Adipocyte (in vitro differentiated cells): ENCODE measurements at regions not wholly inside any gene's neighbourhood (a gene's known extent, or its start where the extent isn't known, plus 50 kb on each side); places are given as distances from the start of the nearest gene placed in this dataset.

Source experiments
- DNase-seq: peaks from one replicate; pipeline ENCODE4 v3.0.0-alpha.2; 2015; ENCODE audit warnings: low read depth
- H3K27me3 ChIP-seq: replicated peaks from 2 replicates; pipeline ENCODE4 v1.7.0; 2013; ENCODE audit warnings: mild to moderate bottlenecking, low read length, moderate library complexity; ENCODE audit not compliant: control insufficient read depth, insufficient read depth
- H3K36me3 ChIP-seq: 2 replicates; pipeline ENCODE4 v1.7.0; 2013; ENCODE audit warnings: low read length, mild to moderate bottlenecking, moderate library complexity; ENCODE audit not compliant: control insufficient read depth, insufficient read depth, severe bottlenecking
- H3K4me1 ChIP-seq: 2 replicates; pipeline ENCODE4 v1.7.0; 2013; ENCODE audit warnings: mild to moderate bottlenecking, low read length, moderate library complexity; ENCODE audit not compliant: control insufficient read depth, insufficient read depth
- H3K4me3 ChIP-seq: 2 replicates; pipeline ENCODE4 v1.7.0; 2013; ENCODE audit warnings: mild to moderate bottlenecking, low read length, moderate library complexity
- H3K9ac ChIP-seq: 2 replicates; pipeline ENCODE4 v1.7.0; 2013; ENCODE audit warnings: mild to moderate bottlenecking, low read length, moderate library complexity
- H3K9me3 ChIP-seq: 2 replicates; pipeline ENCODE4 v1.7.0; 2013; ENCODE audit warnings: mild to moderate bottlenecking, low read length, moderate library complexity; ENCODE audit not compliant: control insufficient read depth

GRCh38 chr11:104672897-104673296 is 225.4 kb downstream of the CASP12 start:
- Histone ChIP-seq H3K9ac (no peak overlapping the region), H3K4me1 (peaks cover 10% of the 10 kb centered on the region), H3K4me3 (no peak overlapping the region)

DNA sequence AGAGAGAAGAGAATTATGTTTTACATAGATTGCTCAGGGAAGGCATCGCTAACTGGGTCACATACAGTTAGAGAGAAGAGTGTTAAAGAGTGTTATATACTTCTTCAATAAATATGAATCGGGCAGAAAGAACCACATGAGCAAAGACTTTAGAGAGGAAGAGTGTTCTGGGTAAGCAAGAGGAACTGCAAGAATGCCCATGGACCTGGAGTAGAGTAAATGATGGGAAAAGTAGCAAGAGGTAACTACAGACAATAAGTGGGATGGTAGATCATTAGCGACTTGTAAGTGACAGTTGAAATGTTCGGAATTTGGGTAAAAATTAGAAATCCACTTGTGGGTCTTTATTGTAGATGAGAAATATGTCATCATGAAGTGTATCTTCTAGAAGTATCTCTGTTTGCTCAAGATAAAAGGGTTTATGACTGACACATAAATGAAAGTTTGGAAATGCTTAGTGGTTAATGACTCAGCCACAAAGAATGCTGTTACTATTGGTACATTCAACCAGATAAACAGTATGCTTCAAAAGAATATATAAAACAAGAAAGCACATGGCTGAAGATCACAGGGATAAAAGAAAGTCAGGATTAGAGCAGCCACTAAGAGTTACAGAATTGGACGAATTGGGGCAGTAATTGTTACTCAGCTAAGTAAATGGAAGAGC is 229.3 kb downstream of the CASP12 start:
- H3K27me3 ChIP-seq = no peaks in the 10 kb centered on the region
- H3K4me1 ChIP-seq = peaks cover 18% of the 10 kb centered on the region
- no peak overlapping the region for H3K9ac ChIP-seq
- no peak overlapping the region for H3K4me3 ChIP-seq
- H3K9me3 ChIP-seq = peaks cover 3% of the 10 kb centered on the region
- DNase-seq = peak; percentile 81
- H3K36me3 ChIP-seq = no peaks in the 10 kb centered on the region

More at GRCh38 chr11:104672897-104673296, 225.4 kb downstream of the CASP12 start:
- no peak for DNase-seq
- no peaks in the 10 kb centered on the region for H3K36me3 ChIP-seq
- H3K9me3 ChIP-seq = peaks cover 3% of the 10 kb centered on the region
- no peaks in the 10 kb centered on the region for H3K27me3 ChIP-seq

DNA sequence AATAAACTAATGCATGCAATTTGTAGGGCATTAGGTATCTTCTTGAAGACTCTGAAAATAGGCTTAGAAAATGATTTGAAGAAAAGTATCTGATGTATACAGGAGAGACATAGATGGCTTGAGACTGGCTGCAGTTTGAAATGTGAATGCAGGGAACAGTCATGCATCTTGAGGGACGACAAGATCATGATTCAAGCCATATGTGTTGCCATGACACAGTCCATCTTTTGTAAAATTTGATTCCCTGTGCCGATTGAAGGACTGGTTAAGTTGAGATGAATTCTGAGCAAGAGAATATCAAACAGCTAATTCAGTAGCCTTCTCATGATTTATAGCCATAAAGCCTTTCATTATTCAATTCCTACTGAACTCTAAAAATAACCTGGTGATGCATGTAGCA is 231.6 kb downstream of the CASP12 start:
- Histone ChIP-seq H3K9ac (no peak overlapping the region), H3K9me3 (no peaks in the 10 kb centered on the region), H3K27me3 (no peaks in the 10 kb centered on the region), H3K4me3 (no peak overlapping the region), H3K4me1 (peaks cover 18% of the 10 kb centered on the region), H3K36me3 (no peaks in the 10 kb centered on the region)
- no peak for DNase-seq

DNA sequence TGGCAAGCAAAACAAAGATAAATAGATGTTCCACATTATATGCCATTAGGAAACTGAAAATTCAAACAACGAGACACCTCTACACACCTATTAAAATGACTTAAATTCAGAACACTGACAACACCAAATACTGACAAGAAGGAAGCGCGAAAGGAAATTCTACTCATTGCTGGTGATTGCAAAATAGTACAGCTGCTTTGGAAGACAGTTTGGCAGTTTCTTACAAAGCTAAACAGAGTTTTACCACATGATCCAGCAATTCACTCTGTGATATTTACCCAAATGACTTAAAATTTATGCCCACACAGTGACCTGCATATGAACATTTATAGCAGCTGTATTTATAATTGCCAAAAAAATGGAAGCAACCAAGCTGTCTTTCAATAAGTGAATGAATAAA is 232.6 kb downstream of the CASP12 start:
- Histone ChIP-seq H3K27me3 (no peaks in the 10 kb centered on the region), H3K4me3 (no peak overlapping the region), H3K36me3 (no peaks in the 10 kb centered on the region), H3K4me1 (peaks cover 18% of the 10 kb centered on the region), H3K9me3 (no peaks in the 10 kb centered on the region), H3K9ac (no peak overlapping the region)
- DNase-seq = peak; percentile 75

DNA sequence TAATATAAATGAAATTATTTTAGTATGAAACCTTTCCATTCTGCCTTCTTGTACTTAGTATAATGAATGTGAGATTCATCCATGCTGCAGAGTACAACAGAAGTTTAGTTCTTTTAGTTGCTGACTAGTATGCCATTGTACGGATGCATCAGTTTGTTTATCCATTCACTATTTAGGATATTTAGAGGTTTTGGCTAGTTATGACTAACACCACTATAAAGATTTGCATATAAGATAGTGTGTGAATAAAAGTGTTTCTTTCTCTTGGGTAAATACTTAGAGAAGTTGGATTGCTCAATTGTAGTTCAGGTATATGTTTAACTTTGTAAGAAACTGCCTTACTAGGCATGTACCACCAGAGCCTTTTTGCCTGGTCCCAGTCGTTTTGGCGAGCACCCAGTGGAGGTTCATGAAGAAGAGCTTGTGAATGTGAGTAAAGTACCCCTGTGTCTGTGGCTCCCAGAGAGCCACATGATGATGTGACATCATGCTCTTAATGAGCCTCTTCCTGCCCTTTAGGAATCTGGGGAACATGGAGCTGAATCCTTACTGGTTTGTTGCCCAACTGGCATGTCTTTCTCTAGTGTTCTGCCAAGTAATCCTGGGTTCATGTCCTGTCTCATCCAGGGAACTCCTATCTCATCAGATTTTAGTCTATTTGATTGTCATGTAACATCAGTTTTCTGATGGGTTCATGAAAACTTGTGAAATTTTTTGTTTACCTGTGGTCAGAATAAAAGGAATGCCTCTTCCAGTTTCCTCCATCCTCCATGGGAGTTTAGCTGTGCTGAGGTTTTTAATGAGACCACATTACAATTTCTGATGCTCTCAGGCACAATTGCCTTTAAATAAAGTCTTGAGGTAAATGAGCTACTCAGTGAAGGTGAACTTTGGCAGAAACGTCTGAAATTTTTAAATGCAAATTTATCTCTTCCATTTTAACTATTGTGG is 234.8 kb downstream of the CASP12 start:
- H3K4me1 ChIP-seq = peaks cover 8% of the 10 kb centered on the region
- no peaks in the 10 kb centered on the region for H3K9me3 ChIP-seq
- no peak for DNase-seq
- H3K27me3 ChIP-seq = no peaks in the 10 kb centered on the region
- H3K36me3 ChIP-seq = no peaks in the 10 kb centered on the region
- no peak overlapping the region for H3K4me3 ChIP-seq
- H3K9ac ChIP-seq = no peak overlapping the region

DNA sequence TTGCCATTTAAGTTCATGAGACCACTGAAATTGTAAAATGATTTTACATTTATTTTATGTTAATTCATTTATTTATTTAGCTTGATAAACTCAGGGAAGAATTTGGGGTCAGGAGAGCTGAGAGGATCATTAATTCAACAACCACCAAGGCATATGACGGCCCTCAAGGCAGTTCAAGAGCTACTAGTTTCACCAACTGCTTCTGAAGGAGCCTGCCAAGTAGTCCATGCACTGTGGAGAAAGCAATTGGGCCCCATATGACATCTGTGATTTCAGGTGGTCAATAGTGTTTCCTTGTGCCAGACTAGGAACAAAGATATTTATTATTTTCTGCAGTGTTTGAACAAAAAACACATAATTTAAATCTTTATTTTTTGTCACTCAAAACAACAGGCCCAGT is 236.4 kb downstream of the CASP12 start:
- H3K9me3 ChIP-seq = no peaks in the 10 kb centered on the region
- peaks cover 8% of the 10 kb centered on the region for H3K4me1 ChIP-seq
- no peak for DNase-seq
- no peaks in the 10 kb centered on the region for H3K27me3 ChIP-seq
- no peaks in the 10 kb centered on the region for H3K36me3 ChIP-seq
- no peak overlapping the region for H3K9ac ChIP-seq
- H3K4me3 ChIP-seq = no peak overlapping the region

DNA sequence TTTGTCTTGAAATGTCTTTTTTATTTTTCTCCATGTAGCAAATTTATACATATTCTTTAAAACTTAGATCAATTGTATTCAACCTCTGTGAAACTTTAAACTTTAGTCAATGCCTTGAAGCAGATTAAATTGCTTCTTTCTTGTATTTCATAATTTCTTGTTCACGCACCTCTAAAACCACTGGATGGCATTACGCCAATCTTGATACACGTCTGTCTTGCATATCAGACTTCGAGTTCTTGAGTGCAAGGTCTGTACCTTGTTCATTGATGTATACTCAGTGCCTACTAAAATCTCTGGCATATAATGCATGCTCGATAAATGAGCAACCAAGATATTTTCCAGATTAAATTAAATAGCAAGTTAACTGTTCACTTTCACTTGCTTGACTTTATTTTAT is 236.8 kb downstream of the CASP12 start:
- Histone ChIP-seq H3K9ac (no peak overlapping the region), H3K27me3 (no peaks in the 10 kb centered on the region), H3K4me3 (no peak overlapping the region), H3K36me3 (no peaks in the 10 kb centered on the region), H3K4me1 (peaks cover 8% of the 10 kb centered on the region), H3K9me3 (no peaks in the 10 kb centered on the region)
- DNase-seq = no peak

DNA sequence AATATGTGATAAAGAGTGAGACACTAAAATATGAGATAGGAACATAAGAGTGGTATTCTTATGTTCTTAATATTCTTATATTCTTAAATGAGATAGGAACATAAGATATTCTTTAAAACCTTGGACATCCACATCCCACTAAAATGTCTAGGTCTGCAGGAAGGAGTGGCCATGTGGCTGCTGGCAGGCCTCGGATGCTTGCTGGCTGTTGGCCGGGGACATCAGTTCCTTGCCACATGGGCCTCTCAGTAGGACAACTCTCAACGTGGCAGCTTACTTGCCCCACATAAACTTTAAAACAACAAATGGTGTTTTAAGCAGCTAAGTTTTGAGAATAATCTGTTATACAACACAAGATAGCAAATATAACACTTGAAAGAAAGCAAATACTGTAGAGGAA is 240.1 kb downstream of the CASP12 start:
- Histone ChIP-seq H3K9ac (no peak overlapping the region), H3K9me3 (no peaks in the 10 kb centered on the region), H3K36me3 (no peaks in the 10 kb centered on the region), H3K4me1 (peaks cover 6% of the 10 kb centered on the region), H3K4me3 (no peak overlapping the region), H3K27me3 (no peaks in the 10 kb centered on the region)
- no peak for DNase-seq

- Histone ChIP-seq H3K27me3 (no peaks in the 10 kb centered on the region), H3K4me3 (no peak overlapping the region), H3K9me3 (no peaks in the 10 kb centered on the region), H3K4me1 (peaks cover 10% of the 10 kb centered on the region), H3K36me3 (no peaks in the 10 kb centered on the region), H3K9ac (no peak overlapping the region)
- DNase-seq = no peak
Observed at GRCh38 chr11:104657083-104657482, 241.2 kb downstream of the CASP12 start.

- Histone ChIP-seq H3K4me3 (no peak overlapping the region), H3K9ac (no peak overlapping the region), H3K27me3 (no peaks in the 10 kb centered on the region), H3K4me1 (peaks cover 10% of the 10 kb centered on the region), H3K36me3 (no peaks in the 10 kb centered on the region), H3K9me3 (no peaks in the 10 kb centered on the region)
- DNase-seq = no peak
Observed at GRCh38 chr11:104655066-104655465, 243.2 kb downstream of the CASP12 start.

GRCh38 chr11:104654181-104654813 is 244.0 kb downstream of the CASP12 start:
- peaks cover 10% of the 10 kb centered on the region for H3K4me1 ChIP-seq
- no peak overlapping the region for H3K4me3 ChIP-seq
- H3K9ac ChIP-seq = no peak overlapping the region
- H3K9me3 ChIP-seq = no peaks in the 10 kb centered on the region
- DNase-seq = no peak
- H3K36me3 ChIP-seq = no peaks in the 10 kb centered on the region
- no peaks in the 10 kb centered on the region for H3K27me3 ChIP-seq
